ENCODE measurements at regions not wholly inside any gene's neighbourhood (a gene's known extent, or its start where the extent isn't known, plus 50 kb on each side); places are given as distances from the start of the nearest gene placed in this dataset.

DNA sequence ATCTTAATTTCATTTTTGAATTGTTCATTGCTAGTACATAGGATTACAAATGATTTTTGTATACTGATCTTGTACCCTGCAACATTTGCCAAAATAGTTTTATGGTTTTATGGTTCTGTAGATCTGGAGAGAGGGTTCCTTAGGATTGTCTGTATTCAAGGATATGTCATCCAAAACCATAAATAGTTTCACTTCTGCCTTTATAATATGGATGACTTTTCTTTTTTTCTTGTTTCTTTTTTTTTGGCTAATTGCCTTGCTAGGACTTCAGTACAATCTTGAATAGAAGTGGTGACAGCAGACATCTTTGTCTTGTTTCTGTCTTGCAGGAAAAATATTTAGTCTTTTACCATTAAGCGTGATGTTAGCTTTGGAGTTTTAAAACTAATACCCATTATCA lies 383.9 kb upstream of the HS6ST1 start:
- H3K4me3 ChIP-seq (ENCODE audit: low read depth, low read length): no peak overlapping the region
- TF ChIP-seq, protein P1, sequence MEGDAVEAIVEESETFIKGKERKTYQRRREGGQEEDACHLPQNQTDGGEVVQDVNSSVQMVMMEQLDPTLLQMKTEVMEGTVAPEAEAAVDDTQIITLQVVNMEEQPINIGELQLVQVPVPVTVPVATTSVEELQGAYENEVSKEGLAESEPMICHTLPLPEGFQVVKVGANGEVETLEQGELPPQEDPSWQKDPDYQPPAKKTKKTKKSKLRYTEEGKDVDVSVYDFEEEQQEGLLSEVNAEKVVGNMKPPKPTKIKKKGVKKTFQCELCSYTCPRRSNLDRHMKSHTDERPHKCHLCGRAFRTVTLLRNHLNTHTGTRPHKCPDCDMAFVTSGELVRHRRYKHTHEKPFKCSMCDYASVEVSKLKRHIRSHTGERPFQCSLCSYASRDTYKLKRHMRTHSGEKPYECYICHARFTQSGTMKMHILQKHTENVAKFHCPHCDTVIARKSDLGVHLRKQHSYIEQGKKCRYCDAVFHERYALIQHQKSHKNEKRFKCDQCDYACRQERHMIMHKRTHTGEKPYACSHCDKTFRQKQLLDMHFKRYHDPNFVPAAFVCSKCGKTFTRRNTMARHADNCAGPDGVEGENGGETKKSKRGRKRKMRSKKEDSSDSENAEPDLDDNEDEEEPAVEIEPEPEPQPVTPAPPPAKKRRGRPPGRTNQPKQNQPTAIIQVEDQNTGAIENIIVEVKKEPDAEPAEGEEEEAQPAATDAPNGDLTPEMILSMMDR (conservative IDR thresholded peaks at IDR 0.05; ENCODE audit: low read depth, low read length): no peak
- DNase-seq (ENCODE audit: low read depth): no peak

DNA sequence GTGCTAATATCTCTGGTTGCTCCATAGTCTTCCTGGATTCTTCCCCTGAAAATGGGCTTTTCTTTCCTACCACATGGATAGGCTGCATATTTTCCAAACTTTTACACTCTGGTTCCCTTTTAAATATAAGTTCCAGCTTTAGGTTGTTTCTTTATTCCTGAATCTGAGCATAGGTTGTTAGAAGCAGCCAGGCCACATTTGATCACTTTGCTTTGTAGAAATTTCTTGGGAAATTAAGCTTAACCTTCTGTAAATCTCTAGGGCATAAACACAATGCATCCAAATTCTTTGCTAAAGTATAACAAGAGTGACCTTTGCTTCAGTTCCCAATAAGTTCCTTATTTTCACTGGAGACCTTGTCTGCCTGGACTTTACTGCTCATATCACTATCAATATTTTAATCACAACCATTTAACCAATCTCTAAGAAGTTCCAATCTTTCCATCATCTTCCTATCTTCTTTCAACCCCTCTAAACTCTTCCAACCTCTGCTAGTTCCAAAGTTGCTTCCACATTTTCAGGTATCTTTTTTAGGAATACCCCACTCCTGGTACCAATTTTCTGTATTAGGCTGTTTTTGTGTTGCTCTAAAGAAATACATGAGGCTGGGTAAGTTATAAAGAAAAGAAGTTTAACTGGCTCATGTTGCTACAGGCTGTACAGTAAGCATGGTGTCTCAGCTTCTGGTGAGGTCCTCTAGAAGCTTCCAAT lies 389.6 kb upstream of the HS6ST1 start:
- DNase-seq (ENCODE audit: low read depth): no peak
- H3K4me3 ChIP-seq (ENCODE audit: low read depth, low read length): no peak overlapping the region
- TF ChIP-seq, protein P1 (conservative IDR thresholded peaks at IDR 0.05; ENCODE audit: low read depth, low read length): no peak

DNA sequence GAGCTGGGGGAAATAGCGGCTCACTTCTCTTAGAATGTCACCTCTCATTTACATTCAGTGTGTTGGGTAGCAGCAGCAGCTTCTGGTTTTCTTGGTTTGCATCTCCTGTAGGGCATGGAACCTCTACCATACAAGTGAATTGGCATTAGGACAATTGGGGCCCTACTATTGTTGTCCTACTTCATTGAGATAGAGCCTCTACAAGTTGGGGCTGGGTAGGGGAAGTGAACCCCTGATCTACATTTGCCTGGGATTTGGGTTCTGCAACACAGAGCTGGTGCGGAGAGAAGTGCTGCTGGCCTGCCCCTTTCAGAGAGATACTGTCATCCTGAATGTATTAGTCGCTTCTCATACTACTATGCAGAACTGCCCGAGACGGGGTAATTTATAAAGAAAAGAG lies 391.6 kb upstream of the HS6ST1 start:
- TF ChIP-seq, protein P1 (conservative IDR thresholded peaks at IDR 0.05; ENCODE audit: low read depth, low read length): no peak
- no peak for DNase-seq (ENCODE audit: low read depth)
- no peak overlapping the region for H3K4me3 ChIP-seq (ENCODE audit: low read depth, low read length)

DNA sequence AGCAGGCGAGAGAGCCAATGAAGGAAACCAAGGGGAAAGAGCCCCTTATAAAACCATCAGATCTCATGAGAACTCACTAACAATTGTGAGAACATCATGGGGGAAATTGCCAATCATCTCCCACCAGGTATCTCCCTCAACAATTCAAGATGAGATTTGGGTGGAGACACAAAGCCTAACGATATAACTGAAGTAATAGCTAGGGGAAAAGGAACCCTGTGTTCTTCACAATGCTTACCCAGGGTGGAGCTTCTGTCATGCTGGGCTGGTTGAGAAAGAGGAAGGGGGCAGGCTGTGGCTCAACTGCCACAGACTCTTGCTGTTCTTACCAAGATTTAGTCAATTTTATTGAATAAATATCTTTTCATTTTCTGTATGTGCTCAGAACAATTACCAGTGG lies 392.1 kb upstream of the HS6ST1 start:
- no peak for DNase-seq (ENCODE audit: low read depth)
- H3K4me3 ChIP-seq (ENCODE audit: low read depth, low read length): no peak overlapping the region
- TF ChIP-seq, protein P1 (conservative IDR thresholded peaks at IDR 0.05; ENCODE audit: low read depth, low read length): no peak

DNA sequence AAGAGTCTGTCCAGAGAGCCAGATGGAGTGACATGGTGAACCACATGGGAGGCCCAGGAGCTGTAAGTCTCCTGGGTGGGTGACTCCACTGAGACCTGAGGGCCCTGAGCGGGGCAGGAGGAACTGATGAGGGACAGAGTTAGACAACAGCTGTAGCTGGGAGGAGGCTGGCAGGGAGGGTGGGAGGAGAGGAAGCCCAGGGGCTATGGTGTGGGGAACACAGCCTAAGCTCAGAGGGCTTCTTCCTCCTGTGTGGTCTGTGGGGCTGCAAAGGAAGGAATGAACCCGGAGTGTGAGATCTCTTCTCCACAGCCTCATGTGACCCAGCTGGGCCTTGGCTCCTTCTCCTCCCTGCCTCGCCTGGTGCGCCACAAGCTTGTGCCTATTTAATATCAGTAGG lies 395.6 kb upstream of the HS6ST1 start:
- TF ChIP-seq, protein P1 (conservative IDR thresholded peaks at IDR 0.05; ENCODE audit: low read depth, low read length): no peak
- no peak for DNase-seq (ENCODE audit: low read depth)

DNA sequence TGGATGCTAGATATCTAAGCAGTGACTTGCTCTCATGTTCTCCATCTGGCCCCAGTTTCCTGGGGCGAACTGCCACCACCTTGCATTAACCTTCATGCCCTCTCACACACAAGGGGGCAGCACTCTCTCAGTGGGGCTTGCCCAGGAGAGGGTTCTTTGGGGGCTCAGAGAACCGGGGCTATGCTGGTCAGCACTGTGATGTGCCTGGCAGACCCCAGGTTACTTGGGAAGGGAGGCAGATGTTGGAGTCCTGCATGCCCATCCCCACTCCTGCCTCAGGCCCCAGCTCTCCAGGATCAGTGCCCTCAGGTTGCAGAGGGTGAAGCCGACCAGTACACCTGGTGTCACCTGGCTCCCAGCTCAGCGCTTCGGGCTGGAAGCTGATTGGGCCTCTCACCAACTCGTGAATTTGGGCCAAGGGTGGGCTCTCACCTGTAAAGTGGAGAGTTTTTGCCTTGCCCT lies 396.2 kb upstream of the HS6ST1 start:
- no peak for DNase-seq (ENCODE audit: low read depth)
- no peak overlapping the region for H3K4me3 ChIP-seq (ENCODE audit: low read depth, low read length)
- TF ChIP-seq, protein P1 (conservative IDR thresholded peaks at IDR 0.05; ENCODE audit: low read depth, low read length): no peak

More for the DNA sequence above, 395.6 kb upstream of the HS6ST1 start:
- H3K4me3 ChIP-seq (ENCODE audit: low read depth, low read length): no peak overlapping the region

DNA sequence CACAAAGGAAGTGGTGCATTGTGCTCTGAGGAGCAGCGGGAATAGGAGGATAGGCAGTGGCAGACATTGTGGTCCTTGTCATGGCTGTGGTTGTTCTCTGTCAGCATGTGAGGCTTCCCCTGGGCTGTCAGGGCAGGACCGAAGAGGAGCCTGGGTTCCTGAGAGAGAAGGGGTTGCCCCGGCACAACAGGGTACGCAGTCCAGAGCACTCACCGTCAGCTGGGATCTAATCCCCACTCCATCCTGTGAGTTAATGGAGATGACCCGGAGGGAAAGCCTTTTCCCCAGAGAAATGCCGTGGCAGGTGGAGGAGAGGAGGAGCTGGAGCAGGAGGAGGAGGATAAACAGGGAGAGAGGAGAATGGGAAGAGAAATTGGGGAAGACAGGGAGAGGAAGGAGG lies 396.7 kb upstream of the HS6ST1 start:
- H3K4me3 ChIP-seq (ENCODE audit: low read depth, low read length): no peak overlapping the region
- DNase-seq (ENCODE audit: low read depth): no peak
- TF ChIP-seq, protein P1 (conservative IDR thresholded peaks at IDR 0.05; ENCODE audit: low read depth, low read length): no peak
